MM.1S (cell line): ENCODE measurements at regions not wholly inside any gene's neighbourhood (a gene's known extent, or its start where the extent isn't known, plus 50 kb on each side); places are given as distances from the start of the nearest gene placed in this dataset.

Experiments used
- EZH2 ChIP-seq: fragments of 300-600 bp; sonication (generic); optimal IDR thresholded peaks from 2 replicates; pipeline ENCODE3; 2017; ENCODE audit warnings: low read depth, mild to moderate bottlenecking, antibody characterized with exemption, low read length, mixed read lengths
- TF ChIP-seq, protein P1 (sequence below): fragments of 300-600 bp; sonication (generic); IDR thresholded peaks from 2 replicates; pipeline ENCODE4 v1.5.1; 2016; ENCODE audit warnings: antibody characterized with exemption, low read length, mixed read lengths

- TF ChIP-seq, protein P1, sequence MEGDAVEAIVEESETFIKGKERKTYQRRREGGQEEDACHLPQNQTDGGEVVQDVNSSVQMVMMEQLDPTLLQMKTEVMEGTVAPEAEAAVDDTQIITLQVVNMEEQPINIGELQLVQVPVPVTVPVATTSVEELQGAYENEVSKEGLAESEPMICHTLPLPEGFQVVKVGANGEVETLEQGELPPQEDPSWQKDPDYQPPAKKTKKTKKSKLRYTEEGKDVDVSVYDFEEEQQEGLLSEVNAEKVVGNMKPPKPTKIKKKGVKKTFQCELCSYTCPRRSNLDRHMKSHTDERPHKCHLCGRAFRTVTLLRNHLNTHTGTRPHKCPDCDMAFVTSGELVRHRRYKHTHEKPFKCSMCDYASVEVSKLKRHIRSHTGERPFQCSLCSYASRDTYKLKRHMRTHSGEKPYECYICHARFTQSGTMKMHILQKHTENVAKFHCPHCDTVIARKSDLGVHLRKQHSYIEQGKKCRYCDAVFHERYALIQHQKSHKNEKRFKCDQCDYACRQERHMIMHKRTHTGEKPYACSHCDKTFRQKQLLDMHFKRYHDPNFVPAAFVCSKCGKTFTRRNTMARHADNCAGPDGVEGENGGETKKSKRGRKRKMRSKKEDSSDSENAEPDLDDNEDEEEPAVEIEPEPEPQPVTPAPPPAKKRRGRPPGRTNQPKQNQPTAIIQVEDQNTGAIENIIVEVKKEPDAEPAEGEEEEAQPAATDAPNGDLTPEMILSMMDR: no peak
- no peak for TF ChIP-seq EZH2
Observed at GRCh38 chr12:77354766-77355362, 289.5 kb upstream of the E2F7 start.
